Right lobe of liver (tissue), 6 donors: ENCODE measurements at regions not wholly inside any gene's neighbourhood (a gene's known extent, or its start where the extent isn't known, plus 50 kb on each side); places are given as distances from the start of the nearest gene placed in this dataset.

ENCODE experiments used
- ATAC-seq, 4 donors: fragments of 200-7000 bp; cut with Tn5 transposase; one replicate each; pipeline ENCODE4 v1.9.1; 2020; ENCODE audit warnings: mild to moderate bottlenecking in 4 of 4, moderate library complexity in 4 of 4
- DNase-seq, 3 donors: peaks; one replicate each; pipeline ENCODE4 v3.0.0-alpha.2; 2020
- H3K27ac ChIP-seq, 3 donors: fragments of 200-600 bp; one replicate each; pipeline ENCODE4 v1.8.0; 2022
- H3K27me3 ChIP-seq, 2 donors: fragments of 200-600 bp; one replicate each; pipeline ENCODE4 v1.8.0; 2022
- H3K36me3 ChIP-seq, 4 donors: fragments of 200-600 bp; sonication (generic) in 1 of 4; one replicate each; pipeline versions ENCODE4 v1.5.1 to v1.8.0; 2017 to 2022; ENCODE audit warnings: control low read depth in 1 of 4
- H3K4me1 ChIP-seq, 4 donors: fragments of 200-600 bp; sonication (generic) in 1 of 4; one replicate each; pipeline versions ENCODE4 v1.5.1 to v1.8.0; 2017 to 2022; ENCODE audit warnings: control low read depth in 1 of 4
- H3K4me3 ChIP-seq, 3 donors: fragments of 200-600 bp; one replicate each; pipeline ENCODE4 v1.8.0; 2022
- H3K9me3 ChIP-seq, 4 donors: fragments of 200-600 bp; sonication (generic) in 1 of 4; one replicate each; pipeline versions ENCODE4 v1.5.1 to v1.8.0; 2017 to 2022; ENCODE audit warnings: control low read depth in 1 of 4
- POLR2A ChIP-seq: fragments of 450-650 bp; IDR thresholded peaks from one replicate; pipeline ENCODE4 v1.6.1; 2017; ENCODE audit warnings: antibody characterized with exemption, mild to moderate bottlenecking
- WGBS: methylation state at CpG from one replicate; pipeline ENCODE4 v1.1.6; 2018; ENCODE audit warnings: low coverage, low lambda C conversion rate; ENCODE audit not compliant: insufficient coverage; ENCODE audit errors: missing lambda C conversion rate; 5-methylcytosine and 5-hydroxymethylcytosine counted together
- intact Hi-C, 2 donors: fragments of 100-400 bp; cut with DNase I; formaldehyde crosslinking; loops; one replicate each; pipeline versions ENCODE4 v1.11.2 to v1.14.1; 2022
- TF ChIP-seq, protein P1 (sequence below), 4 donors: fragments of 200-600 bp in 3 of 4; fragments of 450-650 bp in 1 of 4; IDR thresholded peaks; one replicate each; pipeline versions ENCODE4 v1.5.1 to v1.8.0; 2016 to 2022; ENCODE audit warnings: antibody characterized with exemption in 4 of 4, mild to moderate bottlenecking in 2 of 4
- donor health status: DM: no; HTN: yes; CAD: no.
- donor health status: DM: no; HTN: no; CAD: no.
- donor health status: DM: no; HTN: no; CAD: no.
- donor health status: DM: no; HTN: yes; CAD: no.
- donor health status: DM: no; HTN: yes; CAD: no.

GRCh38 chr2:122748552-122749011 lies 993.1 kb downstream of the TSN start:
- 34% methylated on average over 4 of the region's 4 CpGs for WGBS
- Histone ChIP-seq H3K9me3 (no peaks in the 10 kb centered on the region), H3K27me3 (no peaks in the 10 kb centered on the region), H3K27ac (peak overlapping the region in 2 of 3 donors; percentile 12 to 13), H3K4me1 (peaks cover 0 to 13% (median 1%) of the 10 kb centered on the region in 4 donors), H3K4me3 (no peak overlapping the region), H3K36me3 (no peaks in the 10 kb centered on the region)
- TF ChIP-seq, protein P1, sequence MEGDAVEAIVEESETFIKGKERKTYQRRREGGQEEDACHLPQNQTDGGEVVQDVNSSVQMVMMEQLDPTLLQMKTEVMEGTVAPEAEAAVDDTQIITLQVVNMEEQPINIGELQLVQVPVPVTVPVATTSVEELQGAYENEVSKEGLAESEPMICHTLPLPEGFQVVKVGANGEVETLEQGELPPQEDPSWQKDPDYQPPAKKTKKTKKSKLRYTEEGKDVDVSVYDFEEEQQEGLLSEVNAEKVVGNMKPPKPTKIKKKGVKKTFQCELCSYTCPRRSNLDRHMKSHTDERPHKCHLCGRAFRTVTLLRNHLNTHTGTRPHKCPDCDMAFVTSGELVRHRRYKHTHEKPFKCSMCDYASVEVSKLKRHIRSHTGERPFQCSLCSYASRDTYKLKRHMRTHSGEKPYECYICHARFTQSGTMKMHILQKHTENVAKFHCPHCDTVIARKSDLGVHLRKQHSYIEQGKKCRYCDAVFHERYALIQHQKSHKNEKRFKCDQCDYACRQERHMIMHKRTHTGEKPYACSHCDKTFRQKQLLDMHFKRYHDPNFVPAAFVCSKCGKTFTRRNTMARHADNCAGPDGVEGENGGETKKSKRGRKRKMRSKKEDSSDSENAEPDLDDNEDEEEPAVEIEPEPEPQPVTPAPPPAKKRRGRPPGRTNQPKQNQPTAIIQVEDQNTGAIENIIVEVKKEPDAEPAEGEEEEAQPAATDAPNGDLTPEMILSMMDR (IDR thresholded peaks at IDR 0.05) = peak; percentile 8 to 40 (median 26)
- no peak for TF ChIP-seq POLR2A
- peak in 1 of 3 donors; percentile 50 for DNase-seq
- intact Hi-C loops = loop anchor here in 1 of 2 donors (10.0 kb wide), 1 partner anchor 314 kb away; no protein-coding TSS in a partner anchor
- peak; percentile 86 to 95 (median 89) for ATAC-seq

- Histone ChIP-seq H3K36me3 (no peaks in the 10 kb centered on the region), H3K4me1 (peaks cover 0 to 13% (median 1%) of the 10 kb centered on the region in 4 donors), H3K4me3 (no peak overlapping the region), H3K27me3 (no peaks in the 10 kb centered on the region), H3K27ac (peak overlapping the region in 2 of 3 donors; percentile 12 to 13), H3K9me3 (no peaks in the 10 kb centered on the region)
- 0% methylated on average over 1 of the region's 1 CpG for WGBS
- intact Hi-C loops = loop anchor here in 1 of 2 donors (10.0 kb wide), 1 partner anchor 315 kb away; no protein-coding TSS in a partner anchor
- peak; percentile 59 to 67 (median 64) for ATAC-seq
- TF ChIP-seq POLR2A = no peak
- TF ChIP-seq, protein P1 (IDR thresholded peaks at IDR 0.05) = no peak
- no peak for DNase-seq
These were observed 994.0 kb downstream of the TSN start for GRCh38 chr2:122749405-122749804.

GRCh38 chr2:122750095-122750494 lies 994.6 kb downstream of the TSN start:
- no peak for DNase-seq
- Histone ChIP-seq H3K4me3 (no peak overlapping the region), H3K27me3 (no peaks in the 10 kb centered on the region), H3K4me1 (peaks cover 0 to 13% (median 1%) of the 10 kb centered on the region in 4 donors), H3K9me3 (no peaks in the 10 kb centered on the region), H3K36me3 (no peaks in the 10 kb centered on the region), H3K27ac (no peak overlapping the region)
- ATAC-seq = no peak
- intact Hi-C loops = no loop called here
- TF ChIP-seq, protein P1 (IDR thresholded peaks at IDR 0.05) = no peak
- no peak for TF ChIP-seq POLR2A
- WGBS = 36% methylated on average over 1 of the region's 1 CpG

- Histone ChIP-seq H3K9me3 (no peaks in the 10 kb centered on the region), H3K4me3 (no peak overlapping the region), H3K36me3 (no peaks in the 10 kb centered on the region), H3K27ac (no peak overlapping the region), H3K27me3 (no peaks in the 10 kb centered on the region), H3K4me1 (peaks cover 0 to 13% (median 1%) of the 10 kb centered on the region in 4 donors)
- intact Hi-C loops = no loop called here
- TF ChIP-seq POLR2A = no peak
- TF ChIP-seq, protein P1 (IDR thresholded peaks at IDR 0.05) = no peak
- DNase-seq = no peak
- ATAC-seq = no peak
These were observed 995.4 kb downstream of the TSN start for GRCh38 chr2:122750808-122751207.

GRCh38 chr2:122753336-122753735 lies 997.9 kb downstream of the TSN start:
- H3K4me1 ChIP-seq = peaks cover 0 to 13% (median 1%) of the 10 kb centered on the region in 4 donors
- H3K27me3 ChIP-seq = no peaks in the 10 kb centered on the region
- TF ChIP-seq, protein P1 (IDR thresholded peaks at IDR 0.05) = no peak
- TF ChIP-seq POLR2A = no peak
- H3K27ac ChIP-seq = no peak overlapping the region
- H3K4me3 ChIP-seq = no peak overlapping the region
- intact Hi-C loops = no loop called here
- DNase-seq = no peak
- no peak for ATAC-seq
- no peaks in the 10 kb centered on the region for H3K36me3 ChIP-seq
- H3K9me3 ChIP-seq = no peaks in the 10 kb centered on the region
- 43% methylated on average over 2 of the region's 2 CpGs for WGBS
